Esophagus squamous epithelium (tissue), 4 donors: ENCODE measurements at regions not wholly inside any gene's neighbourhood (a gene's known extent, or its start where the extent isn't known, plus 50 kb on each side); places are given as distances from the start of the nearest gene placed in this dataset.

Experiments
- POLR2A ChIP-seq, 4 donors: fragments of 450-650 bp; IDR thresholded peaks; one replicate each; pipeline ENCODE4 v1.6.1; 2017; ENCODE audit warnings: antibody characterized with exemption in 4 of 4, mild to moderate bottlenecking in 4 of 4, moderate library complexity in 3 of 4
- TF ChIP-seq, protein P1 (sequence below), 6 experiments: fragments of 450-650 bp in 4 of 6; fragments of 200-600 bp in 2 of 6; sonication (generic) in 2 of 6; IDR thresholded peaks; one replicate each; pipeline ENCODE4 v1.5.1; 2016 to 2019; ENCODE audit warnings: antibody characterized with exemption in 6 of 6, mild to moderate bottlenecking in 4 of 6, moderate library complexity in 4 of 6

GRCh38 chr15:25171856-25172687 lies 217.3 kb downstream of the SNRPN start:
- TF ChIP-seq, protein P1, sequence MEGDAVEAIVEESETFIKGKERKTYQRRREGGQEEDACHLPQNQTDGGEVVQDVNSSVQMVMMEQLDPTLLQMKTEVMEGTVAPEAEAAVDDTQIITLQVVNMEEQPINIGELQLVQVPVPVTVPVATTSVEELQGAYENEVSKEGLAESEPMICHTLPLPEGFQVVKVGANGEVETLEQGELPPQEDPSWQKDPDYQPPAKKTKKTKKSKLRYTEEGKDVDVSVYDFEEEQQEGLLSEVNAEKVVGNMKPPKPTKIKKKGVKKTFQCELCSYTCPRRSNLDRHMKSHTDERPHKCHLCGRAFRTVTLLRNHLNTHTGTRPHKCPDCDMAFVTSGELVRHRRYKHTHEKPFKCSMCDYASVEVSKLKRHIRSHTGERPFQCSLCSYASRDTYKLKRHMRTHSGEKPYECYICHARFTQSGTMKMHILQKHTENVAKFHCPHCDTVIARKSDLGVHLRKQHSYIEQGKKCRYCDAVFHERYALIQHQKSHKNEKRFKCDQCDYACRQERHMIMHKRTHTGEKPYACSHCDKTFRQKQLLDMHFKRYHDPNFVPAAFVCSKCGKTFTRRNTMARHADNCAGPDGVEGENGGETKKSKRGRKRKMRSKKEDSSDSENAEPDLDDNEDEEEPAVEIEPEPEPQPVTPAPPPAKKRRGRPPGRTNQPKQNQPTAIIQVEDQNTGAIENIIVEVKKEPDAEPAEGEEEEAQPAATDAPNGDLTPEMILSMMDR (IDR thresholded peaks at IDR 0.05): no peak
- TF ChIP-seq POLR2A (IDR thresholded peaks at IDR 0.05): no peak
